Astrocyte (in vitro differentiated cells and primary cell): ENCODE measurements at regions not wholly inside any gene's neighbourhood (a gene's known extent, or its start where the extent isn't known, plus 50 kb on each side); places are given as distances from the start of the nearest gene placed in this dataset.

ENCODE experiments used
- DNase-seq: peaks from one replicate; pipeline ENCODE4 v3.0.0-alpha.2; 2010; ENCODE audit warnings: low read depth
- FAIRE-seq: peaks from 2 replicates; lab custom pipeline; 2011; peaks lifted over from hg19 to GRCh38; lab: Jason Lieb, UNC
- H2AFZ ChIP-seq: 2 replicates; pipeline ENCODE4 v1.6.0; 2012; ENCODE audit warnings: low read depth, low read length, inconsistent platforms
- H3K27ac ChIP-seq: 2 replicates; pipeline ENCODE4 v1.5.1; 2011; ENCODE audit warnings: low read depth, low read length, inconsistent platforms
- H3K27me3 ChIP-seq: 2 replicates; pipeline ENCODE4 v1.6.0; 2011; ENCODE audit warnings: low read length, inconsistent platforms; ENCODE audit not compliant: insufficient read depth
- H3K36me3 ChIP-seq: 2 replicates; pipeline ENCODE4 v1.5.1; 2011; ENCODE audit warnings: low read length, inconsistent platforms; ENCODE audit not compliant: insufficient read depth
- H3K4me1 ChIP-seq: 2 replicates; pipeline ENCODE4 v1.5.1; 2011; ENCODE audit warnings: low read length, inconsistent platforms; ENCODE audit not compliant: insufficient read depth
- H3K4me2 ChIP-seq: 2 replicates; pipeline ENCODE4 v1.6.0; 2012; ENCODE audit warnings: low read length, inconsistent platforms
- H3K4me3 ChIP-seq: 2 replicates; pipeline ENCODE4 v1.5.1; 2011; ENCODE audit warnings: low read depth, mild to moderate bottlenecking, low read length, inconsistent platforms; ENCODE audit not compliant: insufficient read depth
- H3K79me2 ChIP-seq: 2 replicates; pipeline ENCODE4 v1.6.0; 2012; ENCODE audit warnings: mild to moderate bottlenecking, low read length, inconsistent platforms; ENCODE audit not compliant: insufficient read depth
- H3K9ac ChIP-seq: 2 replicates; pipeline ENCODE4 v1.6.0; 2012; ENCODE audit warnings: mild to moderate bottlenecking, low read length, inconsistent platforms
- H3K9me3 ChIP-seq: 2 replicates; pipeline ENCODE4 v1.5.1; 2012; ENCODE audit warnings: low read depth, mild to moderate bottlenecking, low read length, inconsistent platforms; ENCODE audit not compliant: insufficient read depth
- H4K20me1 ChIP-seq: 2 replicates; pipeline ENCODE4 v1.6.0; 2012; ENCODE audit warnings: low read length, inconsistent platforms; ENCODE audit not compliant: insufficient read depth
- H3K27ac Mint-ChIP-seq: one replicate; pipeline ENCODE4 v1.8.0; 2021; ENCODE audit warnings: mild to moderate bottlenecking, mixed read lengths; ENCODE audit not compliant: unreplicated experiment
- H3K27me3 Mint-ChIP-seq: one replicate; pipeline ENCODE4 v1.8.0; 2021; ENCODE audit warnings: low read depth, mixed read lengths; ENCODE audit not compliant: unreplicated experiment
- H3K36me3 Mint-ChIP-seq: one replicate; pipeline ENCODE4 v1.8.0; 2021; ENCODE audit warnings: low read depth, mixed read lengths; ENCODE audit not compliant: unreplicated experiment
- H3K4me1 Mint-ChIP-seq: one replicate; pipeline ENCODE4 v1.8.0; 2021; ENCODE audit warnings: low read depth, mixed read lengths; ENCODE audit not compliant: unreplicated experiment
- H3K4me3 Mint-ChIP-seq: one replicate; pipeline ENCODE4 v1.8.0; 2021; ENCODE audit warnings: mild to moderate bottlenecking, moderate library complexity, mixed read lengths; ENCODE audit not compliant: unreplicated experiment
- H3K9me3 Mint-ChIP-seq: one replicate; pipeline ENCODE4 v1.8.0; 2021; ENCODE audit warnings: mild to moderate bottlenecking, mixed read lengths; ENCODE audit not compliant: unreplicated experiment
- EZH2 ChIP-seq: IDR thresholded peaks from 2 replicates; pipeline ENCODE4 v1.6.1; 2012; ENCODE audit warnings: mild to moderate bottlenecking, low read length, inconsistent platforms; ENCODE audit not compliant: insufficient read depth
- TF ChIP-seq, protein P1 (sequence below): IDR thresholded peaks from 2 replicates; pipeline ENCODE4 v1.5.1; 2011; ENCODE audit warnings: low read depth, mild to moderate bottlenecking, inconsistent platforms, low read length, moderate library complexity; ENCODE audit not compliant: insufficient read depth

DNA sequence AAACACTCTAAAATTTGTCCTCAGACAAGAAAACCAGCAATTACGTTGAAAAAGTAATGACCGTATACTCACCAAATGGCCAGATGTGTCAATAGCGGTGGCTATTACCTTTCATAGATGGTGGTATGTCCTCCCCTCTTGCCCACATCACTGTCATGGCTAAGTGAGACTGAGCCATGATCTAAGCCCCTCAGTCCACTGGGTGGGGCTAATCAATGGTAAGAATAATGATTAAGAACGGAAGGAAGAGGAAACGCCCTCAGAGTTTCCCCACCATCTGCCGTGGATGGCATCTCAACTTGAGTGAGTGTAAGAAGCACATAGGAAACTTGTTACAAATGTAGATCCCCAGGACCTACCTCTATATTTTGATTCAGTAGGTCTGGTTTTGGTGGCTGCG, 65.8 kb upstream of the EFEMP1 start:
- Mint-ChIP-seq H3K9me3 (peaks cover 3% of the 10 kb centered on the region), H3K4me3 (no peak overlapping the region), H3K27me3 (no peaks in the 10 kb centered on the region), H3K4me1 (peaks cover 53% of the 10 kb centered on the region), H3K36me3 (no peaks in the 10 kb centered on the region), H3K27ac (no peak overlapping the region)
- Histone ChIP-seq H3K79me2 (no peaks in the 10 kb centered on the region), H3K4me1 (peaks cover 34% of the 10 kb centered on the region), H3K9me3 (no peaks in the 10 kb centered on the region), H3K4me3 (no peak overlapping the region), H3K4me2 (no peak overlapping the region), H3K9ac (no peak overlapping the region), H3K27me3 (no peaks in the 10 kb centered on the region), H3K27ac (no peak overlapping the region), H4K20me1 (no peaks in the 10 kb centered on the region), H3K36me3 (no peaks in the 10 kb centered on the region), H2AFZ (no peak overlapping the region)
- FAIRE-seq (no peak), DNase-seq (no peak)
- TF ChIP-seq EZH2 = no peak
- TF ChIP-seq, protein P1, sequence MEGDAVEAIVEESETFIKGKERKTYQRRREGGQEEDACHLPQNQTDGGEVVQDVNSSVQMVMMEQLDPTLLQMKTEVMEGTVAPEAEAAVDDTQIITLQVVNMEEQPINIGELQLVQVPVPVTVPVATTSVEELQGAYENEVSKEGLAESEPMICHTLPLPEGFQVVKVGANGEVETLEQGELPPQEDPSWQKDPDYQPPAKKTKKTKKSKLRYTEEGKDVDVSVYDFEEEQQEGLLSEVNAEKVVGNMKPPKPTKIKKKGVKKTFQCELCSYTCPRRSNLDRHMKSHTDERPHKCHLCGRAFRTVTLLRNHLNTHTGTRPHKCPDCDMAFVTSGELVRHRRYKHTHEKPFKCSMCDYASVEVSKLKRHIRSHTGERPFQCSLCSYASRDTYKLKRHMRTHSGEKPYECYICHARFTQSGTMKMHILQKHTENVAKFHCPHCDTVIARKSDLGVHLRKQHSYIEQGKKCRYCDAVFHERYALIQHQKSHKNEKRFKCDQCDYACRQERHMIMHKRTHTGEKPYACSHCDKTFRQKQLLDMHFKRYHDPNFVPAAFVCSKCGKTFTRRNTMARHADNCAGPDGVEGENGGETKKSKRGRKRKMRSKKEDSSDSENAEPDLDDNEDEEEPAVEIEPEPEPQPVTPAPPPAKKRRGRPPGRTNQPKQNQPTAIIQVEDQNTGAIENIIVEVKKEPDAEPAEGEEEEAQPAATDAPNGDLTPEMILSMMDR = no peak

DNA sequence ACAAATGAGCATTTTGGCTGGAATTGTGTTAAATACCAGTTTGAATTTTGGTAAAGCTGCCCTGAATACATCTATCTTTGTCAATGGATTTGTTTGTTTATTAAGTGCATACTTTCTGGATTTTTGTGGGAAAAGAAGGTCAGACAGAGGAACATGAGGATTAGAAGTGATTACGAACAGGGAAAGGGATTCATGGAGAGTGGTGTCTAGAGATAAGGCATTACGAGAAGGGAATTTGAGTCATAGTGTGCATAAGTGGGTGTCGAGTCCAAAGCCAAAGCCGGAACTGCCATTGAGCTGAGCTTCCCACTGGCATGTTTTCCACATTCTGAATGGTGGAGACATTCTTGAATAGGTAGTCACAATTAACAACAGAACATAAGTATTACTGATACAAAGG, 68.9 kb upstream of the EFEMP1 start:
- H3K9ac ChIP-seq = peak overlapping the region; percentile 55
- H3K27me3 Mint-ChIP-seq = no peaks in the 10 kb centered on the region
- peak overlapping the region; percentile 93 for H3K27ac ChIP-seq
- FAIRE-seq (peak; percentile 100), DNase-seq (peak; percentile 100)
- peaks cover 31% of the 10 kb centered on the region for H3K4me1 Mint-ChIP-seq
- H3K4me3 ChIP-seq = no peak overlapping the region
- peak overlapping the region; percentile 70 for H3K27ac Mint-ChIP-seq
- H2AFZ ChIP-seq = no peak overlapping the region
- no peaks in the 10 kb centered on the region for H3K9me3 ChIP-seq
- no peaks in the 10 kb centered on the region for H3K27me3 ChIP-seq
- peak overlapping the region; percentile 65 for H3K4me2 ChIP-seq
- TF ChIP-seq, protein P1 = no peak
- TF ChIP-seq EZH2 = no peak
- H3K36me3 Mint-ChIP-seq = peaks cover 1% of the 10 kb centered on the region
- peaks cover 18% of the 10 kb centered on the region for H3K4me1 ChIP-seq
- H3K9me3 Mint-ChIP-seq = peaks cover 3% of the 10 kb centered on the region
- H3K4me3 Mint-ChIP-seq = no peak overlapping the region
- H4K20me1 ChIP-seq = no peaks in the 10 kb centered on the region
- H3K79me2 ChIP-seq = no peaks in the 10 kb centered on the region
- H3K36me3 ChIP-seq = no peaks in the 10 kb centered on the region

DNA sequence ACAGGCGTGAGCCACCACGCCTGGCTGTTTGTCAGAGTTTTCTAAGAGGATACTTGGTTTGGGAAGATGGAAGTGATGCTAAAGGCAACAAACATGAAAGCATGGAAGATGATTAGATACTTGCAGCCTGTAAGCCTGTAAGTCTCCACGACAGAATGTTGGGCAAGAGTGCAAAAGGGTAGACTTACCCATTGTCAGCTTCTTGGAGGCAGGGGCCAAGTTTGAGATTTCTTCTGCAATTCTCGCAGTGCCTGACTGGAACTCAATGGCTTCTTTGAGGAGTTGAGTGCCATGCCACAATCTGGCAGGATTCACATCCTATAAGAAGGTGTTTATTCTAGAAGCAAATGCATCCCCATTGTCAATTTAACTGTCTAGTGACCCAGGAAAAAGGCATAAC, 70.1 kb upstream of the EFEMP1 start:
- Mint-ChIP-seq H3K4me1 (peaks cover 28% of the 10 kb centered on the region), H3K36me3 (peaks cover 1% of the 10 kb centered on the region), H3K27ac (peak overlapping the region; percentile 70), H3K9me3 (peaks cover 3% of the 10 kb centered on the region), H3K27me3 (no peaks in the 10 kb centered on the region), H3K4me3 (no peak overlapping the region)
- H3K79me2 ChIP-seq = no peaks in the 10 kb centered on the region
- H3K9me3 ChIP-seq = no peaks in the 10 kb centered on the region
- peaks cover 18% of the 10 kb centered on the region for H3K4me1 ChIP-seq
- H3K9ac ChIP-seq = no peak overlapping the region
- TF ChIP-seq, protein P1 = no peak
- no peak for TF ChIP-seq EZH2
- no peaks in the 10 kb centered on the region for H3K27me3 ChIP-seq
- no peak overlapping the region for H3K4me3 ChIP-seq
- no peak for FAIRE-seq
- no peak overlapping the region for H2AFZ ChIP-seq
- no peaks in the 10 kb centered on the region for H4K20me1 ChIP-seq
- no peak for DNase-seq
- no peaks in the 10 kb centered on the region for H3K36me3 ChIP-seq
- peak overlapping the region; percentile 12 for H3K27ac ChIP-seq
- no peak overlapping the region for H3K4me2 ChIP-seq
